PC-3 (cell line): ENCODE measurements at regions not wholly inside any gene's neighbourhood (a gene's known extent, or its start where the extent isn't known, plus 50 kb on each side); places are given as distances from the start of the nearest gene placed in this dataset.

Source experiments
- ATAC-seq: fragments of 200-7000 bp; cut with Tn5 transposase; 2 replicates; pipeline ENCODE4 v1.9.1; 2020; ENCODE audit warnings: mild to moderate bottlenecking, moderate library complexity
- BruUV-seq: library from RNA; stranded (reverse); fragments of 400-500 nt; replicated peaks from 2 replicates; lab custom pipeline; 2021; lab: Mats Ljungman, UMichigan
- CTCF ChIA-PET: fragments of 300-600 bp; sonication (Branson Sonifier 250); formaldehyde crosslinking; loops from one replicate; lab custom pipeline; 2022; ENCODE audit warnings: antibody characterized with exemption; lab: Charles Lee
- POLR2A ChIA-PET: fragments of 300-600 bp; sonication (Branson Sonifier 250); formaldehyde crosslinking; loops from one replicate; lab custom pipeline; 2022; ENCODE audit warnings: antibody characterized with exemption; ENCODE audit not compliant: unreplicated experiment; lab: Charles Lee
- DNase-seq: peaks from one replicate; pipeline ENCODE4 v3.0.0-alpha.2; 2015
- H2AFZ ChIP-seq: fragments of 300-600 bp; sonication (generic); 2 replicates; pipeline ENCODE4 v1.6.0; 2016; ENCODE audit warnings: antibody characterized with exemption, low read length
- H3F3A ChIP-seq: fragments of 300-600 bp; sonication (generic); one replicate; pipeline ENCODE4 v1.6.0; 2017; ENCODE audit warnings: antibody characterized with exemption, low read length, control low read depth, mild to moderate bottlenecking; ENCODE audit not compliant: unreplicated experiment
- H3K27ac ChIP-seq: fragments of 300-600 bp; sonication (generic); 2 replicates; pipeline ENCODE4 v1.5.1; 2016; ENCODE audit warnings: mild to moderate bottlenecking, low read length
- H3K27me3 ChIP-seq: fragments of 300-600 bp; sonication (generic); 2 replicates; pipeline ENCODE4 v1.6.1; 2016; ENCODE audit warnings: low read length, mixed read lengths
- H3K36me3 ChIP-seq: fragments of 300-600 bp; sonication (generic); 2 replicates; pipeline ENCODE4 v1.6.1; 2016; ENCODE audit warnings: low read depth, mixed run types, low read length, mixed read lengths
- H3K4me1 ChIP-seq: fragments of 300-600 bp; sonication (generic); 2 replicates; pipeline ENCODE4 v1.5.1; 2016; ENCODE audit warnings: low read length; ENCODE audit not compliant: insufficient read depth
- H3K4me2 ChIP-seq: fragments of 300-600 bp; sonication (generic); 2 replicates; pipeline ENCODE4 v1.6.0; 2016; ENCODE audit warnings: low read length
- H3K4me3 ChIP-seq: fragments of 300-600 bp; sonication (generic); 2 replicates; pipeline ENCODE4 v1.5.1; 2016; ENCODE audit warnings: mild to moderate bottlenecking, low read length, mixed read lengths
- H3K79me2 ChIP-seq: fragments of 300-600 bp; sonication (generic); 2 replicates; pipeline ENCODE4 v1.6.1; 2017; ENCODE audit warnings: low read length, mixed read lengths
- H3K9ac ChIP-seq: fragments of 300-600 bp; sonication (generic); 2 replicates; pipeline ENCODE4 v1.6.0; 2016; ENCODE audit warnings: mild to moderate bottlenecking, low read length
- H3K9me2 ChIP-seq: fragments of 300-600 bp; sonication (generic); replicated peaks from 2 replicates; pipeline ENCODE4 v1.6.1; 2016; ENCODE audit warnings: mixed run types, low read length, mixed read lengths
- H3K9me3 ChIP-seq: fragments of 300-600 bp; sonication (generic); 2 replicates; pipeline ENCODE4 v1.6.1; 2016; ENCODE audit warnings: low read length, mixed read lengths
- H4K20me1 ChIP-seq: fragments of 300-600 bp; sonication (generic); 2 replicates; pipeline ENCODE4 v1.6.1; 2016; ENCODE audit warnings: low read length, mixed read lengths
- CTCF ChIP-seq: fragments of 300-600 bp; sonication (generic); conservative IDR thresholded peaks from 2 replicates; pipeline ENCODE4 v1.5.1; 2017; ENCODE audit warnings: antibody characterized with exemption, low read depth, mild to moderate bottlenecking, low read length
- EZH2 ChIP-seq: fragments of 300-600 bp; sonication (generic); IDR thresholded peaks from one replicate; pipeline ENCODE4 v1.6.1; 2017; ENCODE audit warnings: antibody characterized with exemption, mild to moderate bottlenecking, low read length; ENCODE audit not compliant: unreplicated experiment
- EZH2phosphoT487 ChIP-seq: fragments of 300-600 bp; sonication (generic); IDR thresholded peaks from 2 replicates; pipeline ENCODE4 v1.6.1; 2018; ENCODE audit warnings: mild to moderate bottlenecking, antibody characterized with exemption, low read length, borderline replicate concordance
- intact Hi-C: fragments of 100-400 bp; cut with micrococcal nuclease; formaldehyde crosslinking; loops from 2 replicates; pipeline ENCODE4 v1.9.0; 2023

- H3K27me3 ChIP-seq: no peaks in the 10 kb centered on the region
- CTCF ChIA-PET: no interaction called here
- no TSS peak for BruUV-seq
- no peak overlapping the region for H3K27ac ChIP-seq
- H3K9ac ChIP-seq: no peak overlapping the region
- no peak overlapping the region for H3K4me2 ChIP-seq
- H3K79me2 ChIP-seq: no peaks in the 10 kb centered on the region
- H3K9me2 ChIP-seq: no peaks in the 10 kb centered on the region
- POLR2A ChIA-PET: no interaction called here
- H2AFZ ChIP-seq: no peak overlapping the region
- no peaks in the 10 kb centered on the region for H3F3A ChIP-seq
- H4K20me1 ChIP-seq: no peaks in the 10 kb centered on the region
- no peaks in the 10 kb centered on the region for H3K4me1 ChIP-seq
- DNase-seq: no peak
- H3K4me3 ChIP-seq: no peak overlapping the region
- H3K36me3 ChIP-seq: no peaks in the 10 kb centered on the region
- ATAC-seq: no peak
- no peaks in the 10 kb centered on the region for H3K9me3 ChIP-seq
- TF ChIP-seq EZH2phosphoT487 (no peak), EZH2 (no peak), CTCF (no peak)
- intact Hi-C loops: no loop called here
Observed at GRCh38 chr15:86014016-86014415, 65.7 kb upstream of the AGBL1 start.

- TF ChIP-seq EZH2: no peak
- TF ChIP-seq EZH2phosphoT487: no peak
- TF ChIP-seq CTCF: no peak
- Histone ChIP-seq H3K9me3 (no peaks in the 10 kb centered on the region), H3K9me2 (no peaks in the 10 kb centered on the region), H3K27me3 (no peaks in the 10 kb centered on the region), H3F3A (no peaks in the 10 kb centered on the region), H3K4me1 (no peaks in the 10 kb centered on the region), H3K4me3 (no peak overlapping the region), H3K4me2 (no peak overlapping the region), H4K20me1 (no peaks in the 10 kb centered on the region), H3K36me3 (no peaks in the 10 kb centered on the region), H3K9ac (no peak overlapping the region), H3K79me2 (no peaks in the 10 kb centered on the region), H3K27ac (no peak overlapping the region), H2AFZ (no peak overlapping the region)
- no peak for DNase-seq
- POLR2A ChIA-PET: no interaction called here
- intact Hi-C loops: no loop called here
- CTCF ChIA-PET: no interaction called here
- no TSS peak for BruUV-seq
- no peak for ATAC-seq
Observed at GRCh38 chr15:86016750-86017149, 62.9 kb upstream of the AGBL1 start.

GRCh38 chr15:86018679-86019078 is 61.0 kb upstream of the AGBL1 start:
- no peaks in the 10 kb centered on the region for H3K79me2 ChIP-seq

More at GRCh38 chr15:86018679-86019078, 61.0 kb upstream of the AGBL1 start:
- no TSS peak for BruUV-seq
- Histone ChIP-seq H3K9ac (no peak overlapping the region), H3K9me3 (no peaks in the 10 kb centered on the region), H3F3A (no peaks in the 10 kb centered on the region), H3K4me2 (no peak overlapping the region), H4K20me1 (no peaks in the 10 kb centered on the region), H3K4me1 (no peaks in the 10 kb centered on the region), H3K9me2 (no peaks in the 10 kb centered on the region), H3K4me3 (no peak overlapping the region), H3K27me3 (no peaks in the 10 kb centered on the region), H3K36me3 (no peaks in the 10 kb centered on the region), H2AFZ (no peak overlapping the region), H3K27ac (no peak overlapping the region)
- intact Hi-C loops: no loop called here
- ATAC-seq (no peak), DNase-seq (no peak)
- no peak for TF ChIP-seq EZH2
- TF ChIP-seq CTCF: no peak
- TF ChIP-seq EZH2phosphoT487: no peak
- POLR2A ChIA-PET: no interaction called here
- CTCF ChIA-PET: no interaction called here
